Astrocyte (in vitro differentiated cells and primary cell): ENCODE measurements at regions not wholly inside any gene's neighbourhood (a gene's known extent, or its start where the extent isn't known, plus 50 kb on each side); places are given as distances from the start of the nearest gene placed in this dataset.

Source experiments
- CTCF ChIP-seq: IDR thresholded peaks from 2 replicates; pipeline ENCODE4 v1.5.1; 2011; ENCODE audit warnings: low read depth, mild to moderate bottlenecking, inconsistent platforms, low read length, moderate library complexity; ENCODE audit not compliant: insufficient read depth
- EZH2 ChIP-seq: IDR thresholded peaks from 2 replicates; pipeline ENCODE4 v1.6.1; 2012; ENCODE audit warnings: mild to moderate bottlenecking, low read length, inconsistent platforms; ENCODE audit not compliant: insufficient read depth

- TF ChIP-seq CTCF, result no peak
- no peak for TF ChIP-seq EZH2
Measured at GRCh38 chr9:90308691-90309090, 333.9 kb downstream of the DIRAS2 start.
